Trophoblast cell (in vitro differentiated cells and primary cell): ENCODE measurements at regions not wholly inside any gene's neighbourhood (a gene's known extent, or its start where the extent isn't known, plus 50 kb on each side); places are given as distances from the start of the nearest gene placed in this dataset.

Experiments used
- DNase-seq, 2 donors: peaks; one replicate each; pipeline ENCODE4 v3.0.0-alpha.2; 2016
- H2AFZ ChIP-seq: 2 replicates; pipeline ENCODE4 v1.6.1; 2013; ENCODE audit warnings: low read length, moderate library complexity, mild to moderate bottlenecking; ENCODE audit not compliant: insufficient read depth, poor library complexity
- H2AK5ac ChIP-seq: 2 replicates; pipeline ENCODE4 v1.6.1; 2013; ENCODE audit warnings: mild to moderate bottlenecking, low read length
- H2BK120ac ChIP-seq: 2 replicates; pipeline ENCODE4 v1.6.1; 2013; ENCODE audit warnings: low read length, mild to moderate bottlenecking, moderate library complexity; ENCODE audit not compliant: insufficient read depth, poor library complexity
- H2BK12ac ChIP-seq: 2 replicates; pipeline ENCODE4 v1.6.1; 2013; ENCODE audit warnings: mild to moderate bottlenecking, low read length, moderate library complexity
- H2BK5ac ChIP-seq: 2 replicates; pipeline ENCODE4 v1.6.1; 2013; ENCODE audit warnings: low read length, low read depth, moderate library complexity, mild to moderate bottlenecking; ENCODE audit not compliant: poor library complexity
- H3K14ac ChIP-seq: 2 replicates; pipeline ENCODE4 v1.6.1; 2013; ENCODE audit warnings: mild to moderate bottlenecking, low read length
- H3K18ac ChIP-seq: 2 replicates; pipeline ENCODE4 v1.6.1; 2013; ENCODE audit warnings: mild to moderate bottlenecking, low read length
- H3K23ac ChIP-seq: 2 replicates; pipeline ENCODE4 v1.6.1; 2013; ENCODE audit warnings: low read length
- H3K27ac ChIP-seq: 2 replicates; pipeline ENCODE4 v1.5.1; 2013; ENCODE audit warnings: low read depth, mild to moderate bottlenecking, inconsistent platforms, low read length, moderate library complexity
- H3K27me3 ChIP-seq: 2 replicates; pipeline ENCODE4 v1.6.1; 2013; ENCODE audit warnings: inconsistent platforms, mild to moderate bottlenecking, low read length, moderate library complexity; ENCODE audit not compliant: insufficient read depth
- H3K36me3 ChIP-seq, 2 experiments: 1 replicate in 1 of 2; 2 replicates in 1 of 2; pipeline ENCODE4 v1.6.1; 2013; ENCODE audit warnings: low read length in 2 of 2, mild to moderate bottlenecking in 2 of 2, moderate library complexity in 1 of 2; ENCODE audit not compliant: insufficient read depth in 2 of 2, control insufficient read depth in 1 of 2
- H3K4ac ChIP-seq: 2 replicates; pipeline ENCODE4 v1.6.1; 2013; ENCODE audit warnings: low read depth, mild to moderate bottlenecking, low read length, moderate library complexity
- H3K4me1 ChIP-seq, 2 experiments: 1 replicate in 1 of 2; 2 replicates in 1 of 2; pipeline ENCODE4 v1.6.1; 2013; ENCODE audit warnings: low read length in 2 of 2, mild to moderate bottlenecking in 2 of 2, moderate library complexity in 1 of 2; ENCODE audit not compliant: insufficient read depth in 2 of 2, control insufficient read depth in 1 of 2
- H3K4me2 ChIP-seq: 2 replicates; pipeline ENCODE4 v1.6.1; 2013; ENCODE audit warnings: inconsistent platforms, mild to moderate bottlenecking, low read length, moderate library complexity
- H3K4me3 ChIP-seq: 2 replicates; pipeline ENCODE4 v1.5.1; 2013; ENCODE audit warnings: mild to moderate bottlenecking, low read depth, low read length, inconsistent platforms
- H3K79me1 ChIP-seq: one replicate; pipeline ENCODE4 v1.6.1; 2013; ENCODE audit warnings: low read length
- H3K79me2 ChIP-seq: 2 replicates; pipeline ENCODE4 v1.6.1; 2013; ENCODE audit warnings: low read length, mild to moderate bottlenecking; ENCODE audit not compliant: control insufficient read depth, insufficient read depth, poor library complexity
- H3K9ac ChIP-seq: 2 replicates; pipeline ENCODE4 v1.6.1; 2013; ENCODE audit warnings: mild to moderate bottlenecking, low read length
- H3K9me3 ChIP-seq: 2 replicates; pipeline ENCODE4 v1.6.1; 2013; ENCODE audit warnings: low read depth, mild to moderate bottlenecking, control low read depth, inconsistent platforms, low read length; ENCODE audit not compliant: insufficient read depth
- H4K12ac ChIP-seq: 2 replicates; pipeline ENCODE4 v1.6.1; 2013; ENCODE audit warnings: low read depth, mild to moderate bottlenecking, low read length, moderate library complexity
- H4K8ac ChIP-seq: 2 replicates; pipeline ENCODE4 v1.6.1; 2013; ENCODE audit warnings: low read depth, mild to moderate bottlenecking, low read length, moderate library complexity
- H4K91ac ChIP-seq: one replicate; pipeline ENCODE4 v1.6.1; 2013; ENCODE audit warnings: low read depth, mild to moderate bottlenecking, low read length, moderate library complexity
- WGBS: extraction: QIAGEN DNeasy Blood & Tissue Kit; methylation state at CpG from one replicate; pipeline ENCODE4 v1.1.7; 2013; ENCODE audit warnings: missing lambda C conversion rate; ENCODE audit not compliant: insufficient read length, insufficient coverage; ENCODE audit errors: extremely low coverage; 5-methylcytosine and 5-hydroxymethylcytosine counted together

DNA sequence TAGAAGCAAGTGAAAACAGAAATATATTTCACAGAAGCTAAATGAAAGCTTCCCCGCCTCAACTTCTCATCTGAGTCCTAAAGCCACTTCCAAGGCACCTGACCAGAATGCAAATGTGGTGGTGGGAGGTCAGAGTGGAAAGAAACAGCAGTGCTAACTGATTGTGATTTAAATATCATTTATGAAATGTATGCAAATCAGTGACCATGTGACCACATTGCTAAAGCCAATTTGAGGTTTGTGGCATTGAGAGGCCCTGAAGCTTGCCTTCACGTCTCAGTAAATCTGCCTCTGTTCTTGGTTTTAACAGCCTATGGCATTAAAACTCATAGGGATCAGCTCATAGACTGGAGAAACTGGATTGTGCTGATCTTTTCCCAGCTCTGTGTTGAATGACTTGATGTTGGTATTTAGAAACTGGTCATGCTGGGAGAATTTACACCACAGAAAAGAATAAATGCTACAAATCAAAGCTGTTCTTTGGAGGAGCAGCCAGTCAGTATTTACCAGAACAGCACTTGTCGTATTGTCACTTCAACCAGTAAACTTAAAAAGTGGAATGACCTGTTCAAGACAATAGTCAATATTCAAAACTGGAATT lies 481.4 kb upstream of the ALCAM start:
- DNase-seq, result no peak
- Histone ChIP-seq H4K8ac (no peak overlapping the region), H3K4me3 (no peak overlapping the region), H3K4me2 (no peak overlapping the region), H3K27ac (no peak overlapping the region), H3K79me1 (no peaks in the 10 kb centered on the region), H3K79me2 (no peaks in the 10 kb centered on the region), H3K23ac (no peak overlapping the region), H3K4me1 (no peaks in the 10 kb centered on the region), H2BK12ac (no peak overlapping the region), H4K12ac (no peak overlapping the region), H2BK5ac (no peak overlapping the region), H3K14ac (no peak overlapping the region), H3K18ac (no peak overlapping the region), H2AFZ (no peak overlapping the region), H3K4ac (no peak overlapping the region), H3K27me3 (no peaks in the 10 kb centered on the region), H2AK5ac (no peak overlapping the region), H3K9ac (no peak overlapping the region), H4K91ac (no peak overlapping the region), H3K36me3 (no peaks in the 10 kb centered on the region), H2BK120ac (no peak overlapping the region), H3K9me3 (no peaks in the 10 kb centered on the region)
- WGBS, result no CpG with 5 or more reads among the region's 3 CpGs

DNA sequence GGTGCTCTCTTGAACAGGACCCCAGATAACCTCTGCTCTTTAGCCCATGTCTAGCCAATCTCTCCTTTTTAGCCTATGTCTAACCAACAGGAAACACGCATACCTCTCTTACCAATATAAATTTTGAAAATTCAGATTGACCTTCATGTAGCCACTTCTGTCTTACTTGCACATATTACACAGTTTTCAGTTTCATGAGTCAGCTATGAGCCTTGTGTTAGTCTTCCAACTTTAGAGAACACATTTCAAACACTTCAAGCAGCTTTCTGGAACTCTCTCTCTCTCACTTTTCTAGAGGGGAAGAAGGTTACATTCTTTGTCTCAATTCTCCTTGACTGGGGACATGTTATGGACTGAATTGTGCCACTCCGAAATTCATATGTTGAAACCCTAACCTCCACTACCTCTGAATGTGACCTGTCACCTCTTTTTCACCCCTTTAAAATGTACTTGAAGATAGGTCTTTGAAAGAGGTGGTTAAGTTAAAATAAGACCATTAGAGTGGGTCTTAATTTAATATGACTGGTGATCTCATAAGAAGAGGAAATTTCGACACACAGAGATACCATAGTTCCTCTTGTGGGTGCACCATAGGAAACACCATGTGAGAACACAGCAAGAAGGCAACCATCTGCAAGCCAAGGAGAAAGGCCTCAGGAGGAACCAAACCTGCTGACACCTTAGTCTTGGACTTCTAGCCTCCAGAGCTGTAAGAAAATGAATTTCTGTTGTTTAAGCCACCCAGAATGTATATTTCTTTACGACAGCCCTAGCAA lies 480.3 kb upstream of the ALCAM start:
- no peaks in the 10 kb centered on the region for H3K79me1 ChIP-seq
- H2BK12ac ChIP-seq, result no peak overlapping the region

DNA sequence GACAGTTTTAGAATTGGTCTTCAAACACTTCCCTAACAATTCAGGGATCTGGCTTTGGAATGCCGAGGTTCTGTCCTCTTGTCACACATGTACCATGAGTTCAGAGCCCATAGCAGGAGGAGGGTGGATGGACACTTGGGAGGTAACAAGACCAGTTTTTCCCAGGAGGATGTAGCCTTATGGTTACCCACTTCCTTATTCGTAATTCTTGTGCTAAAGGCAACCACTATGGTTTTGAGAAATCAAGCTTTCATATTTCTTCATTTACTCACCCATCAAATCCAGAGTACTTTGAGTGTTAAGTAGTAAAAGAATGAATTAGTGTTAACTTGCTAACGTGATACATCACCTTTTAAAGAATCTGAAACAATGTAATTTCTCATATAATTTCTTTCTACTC lies 479.6 kb upstream of the ALCAM start:
- Histone ChIP-seq H3K27ac (no peak overlapping the region), H3K9ac (no peak overlapping the region), H4K91ac (no peak overlapping the region), H3K14ac (no peak overlapping the region), H2AFZ (no peak overlapping the region), H3K79me2 (no peaks in the 10 kb centered on the region), H3K4ac (no peak overlapping the region), H3K4me3 (no peak overlapping the region), H2AK5ac (no peak overlapping the region), H2BK12ac (no peak overlapping the region), H4K8ac (no peak overlapping the region), H3K9me3 (no peaks in the 10 kb centered on the region), H2BK5ac (no peak overlapping the region), H4K12ac (no peak overlapping the region), H3K36me3 (no peaks in the 10 kb centered on the region), H3K18ac (no peak overlapping the region), H3K23ac (no peak overlapping the region), H3K4me1 (no peaks in the 10 kb centered on the region), H3K79me1 (no peaks in the 10 kb centered on the region), H3K4me2 (no peak overlapping the region), H2BK120ac (no peak overlapping the region), H3K27me3 (no peaks in the 10 kb centered on the region)
- no peak for DNase-seq
- no CpG with 5 or more reads among the region's 3 CpGs for WGBS

More for the DNA sequence above, 480.3 kb upstream of the ALCAM start:
- Histone ChIP-seq H3K27me3 (no peaks in the 10 kb centered on the region), H3K9me3 (no peaks in the 10 kb centered on the region), H3K4ac (no peak overlapping the region), H3K18ac (no peak overlapping the region), H3K9ac (no peak overlapping the region), H4K8ac (no peak overlapping the region), H2BK5ac (no peak overlapping the region), H3K4me3 (no peak overlapping the region), H3K36me3 (no peaks in the 10 kb centered on the region), H2BK120ac (no peak overlapping the region), H3K27ac (no peak overlapping the region), H3K4me2 (no peak overlapping the region), H3K4me1 (no peaks in the 10 kb centered on the region), H4K12ac (no peak overlapping the region), H3K79me2 (no peaks in the 10 kb centered on the region), H4K91ac (no peak overlapping the region), H3K14ac (no peak overlapping the region), H3K23ac (no peak overlapping the region), H2AFZ (no peak overlapping the region), H2AK5ac (no peak overlapping the region)
- no peak for DNase-seq
- no CpG with 5 or more reads among the region's 4 CpGs for WGBS

DNA sequence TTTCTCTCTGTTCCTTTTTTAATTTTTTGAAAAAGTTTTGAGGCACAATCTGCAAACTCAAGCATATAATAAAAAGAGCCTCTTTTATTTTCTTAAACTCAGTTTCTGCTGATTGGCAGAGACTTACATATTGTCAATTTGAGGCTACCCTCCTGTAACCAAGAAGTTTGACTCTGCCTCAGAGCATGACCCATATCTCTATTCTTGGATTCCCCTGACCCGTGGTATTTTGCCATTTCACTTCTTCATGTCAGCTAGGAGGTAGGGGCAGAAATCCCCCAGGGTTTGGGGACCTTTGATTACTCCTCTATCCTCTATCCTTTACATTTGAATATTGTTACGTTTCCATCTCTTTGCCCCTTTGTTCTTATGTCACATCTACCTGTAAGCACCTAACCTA lies 479.1 kb upstream of the ALCAM start:
- Histone ChIP-seq H3K27me3 (no peaks in the 10 kb centered on the region), H4K8ac (no peak overlapping the region), H3K23ac (no peak overlapping the region), H3K4me3 (no peak overlapping the region), H4K12ac (no peak overlapping the region), H3K14ac (no peak overlapping the region), H3K79me2 (no peaks in the 10 kb centered on the region), H3K27ac (no peak overlapping the region), H3K4me2 (no peak overlapping the region), H2BK12ac (no peak overlapping the region), H3K4ac (no peak overlapping the region), H3K9me3 (no peaks in the 10 kb centered on the region), H4K91ac (no peak overlapping the region), H2BK120ac (no peak overlapping the region), H2AK5ac (no peak overlapping the region), H3K36me3 (no peaks in the 10 kb centered on the region), H2AFZ (no peak overlapping the region), H3K9ac (no peak overlapping the region), H2BK5ac (no peak overlapping the region), H3K4me1 (no peaks in the 10 kb centered on the region), H3K79me1 (no peaks in the 10 kb centered on the region), H3K18ac (no peak overlapping the region)
- DNase-seq, result no peak
- WGBS, result no CpG with 5 or more reads among the region's 2 CpGs
